ENCODE measurements at regions not wholly inside any gene's neighbourhood (a gene's known extent, or its start where the extent isn't known, plus 50 kb on each side); places are given as distances from the start of the nearest gene placed in this dataset.
"Not testable (repeated sequence)": the region's sequence is repeated elsewhere in the genome, so short reads cannot be mapped to it uniquely, and the experiment has no call there.

GRCh38 chr5:89307972-89308371 is 425.0 kb upstream of the MEF2C start:
- Histone ChIP-seq H3K27ac (no peak overlapping the region), H3K4me3 (no peak overlapping the region), H3K36me3 (no peaks in the 10 kb centered on the region), H3K4me1 (peaks cover 0 to 6% (median 2%) of the 10 kb centered on the region in 4 donors), H3K27me3 (no peaks in the 10 kb centered on the region), H3K9me3 (no peaks in the 10 kb centered on the region)
- DNase-seq, result no peak
- TF ChIP-seq POLR2A (IDR thresholded peaks at IDR 0.05) (no peak), EP300 (IDR thresholded peaks at IDR 0.05) (no peak), POLR2AphosphoS5 (IDR thresholded peaks at IDR 0.05) (no peak)
- TF ChIP-seq, protein P1, sequence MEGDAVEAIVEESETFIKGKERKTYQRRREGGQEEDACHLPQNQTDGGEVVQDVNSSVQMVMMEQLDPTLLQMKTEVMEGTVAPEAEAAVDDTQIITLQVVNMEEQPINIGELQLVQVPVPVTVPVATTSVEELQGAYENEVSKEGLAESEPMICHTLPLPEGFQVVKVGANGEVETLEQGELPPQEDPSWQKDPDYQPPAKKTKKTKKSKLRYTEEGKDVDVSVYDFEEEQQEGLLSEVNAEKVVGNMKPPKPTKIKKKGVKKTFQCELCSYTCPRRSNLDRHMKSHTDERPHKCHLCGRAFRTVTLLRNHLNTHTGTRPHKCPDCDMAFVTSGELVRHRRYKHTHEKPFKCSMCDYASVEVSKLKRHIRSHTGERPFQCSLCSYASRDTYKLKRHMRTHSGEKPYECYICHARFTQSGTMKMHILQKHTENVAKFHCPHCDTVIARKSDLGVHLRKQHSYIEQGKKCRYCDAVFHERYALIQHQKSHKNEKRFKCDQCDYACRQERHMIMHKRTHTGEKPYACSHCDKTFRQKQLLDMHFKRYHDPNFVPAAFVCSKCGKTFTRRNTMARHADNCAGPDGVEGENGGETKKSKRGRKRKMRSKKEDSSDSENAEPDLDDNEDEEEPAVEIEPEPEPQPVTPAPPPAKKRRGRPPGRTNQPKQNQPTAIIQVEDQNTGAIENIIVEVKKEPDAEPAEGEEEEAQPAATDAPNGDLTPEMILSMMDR (IDR thresholded peaks at IDR 0.05), result no peak
- intact Hi-C loops (cut with DNase I), result no loop called here
- WGBS, 2 donors, result 94 to 95% methylated on average over 1 of the region's 1 CpG

DNA sequence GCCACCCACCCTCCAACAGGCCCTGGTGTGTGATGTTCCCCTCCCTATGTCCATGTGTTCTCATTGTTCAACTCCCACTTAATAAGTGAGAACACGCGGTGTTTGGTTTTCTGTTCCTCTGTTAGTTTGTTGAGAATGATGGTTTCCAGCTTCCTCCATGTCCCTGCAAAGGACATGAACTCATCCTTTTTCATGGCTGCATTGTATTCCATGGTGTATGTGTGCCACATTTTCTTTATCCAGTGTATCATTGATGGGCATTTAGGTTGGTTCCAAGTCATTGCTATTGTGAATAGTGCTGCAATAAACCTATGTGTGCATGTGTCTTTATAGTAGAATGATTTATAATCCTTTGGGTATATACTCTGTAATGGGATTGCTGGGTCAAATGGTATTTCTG is 424.2 kb upstream of the MEF2C start:
- H3K4me1 ChIP-seq; H3K27ac ChIP-seq; intact Hi-C loops (cut with DNase I); DNase-seq; H3K27me3 ChIP-seq; H3K4me3 ChIP-seq; H3K9me3 ChIP-seq; H3K36me3 ChIP-seq: not testable (repeated sequence)
- WGBS, 2 donors, result 98 to 100% methylated on average over 2 of the region's 2 CpGs

DNA sequence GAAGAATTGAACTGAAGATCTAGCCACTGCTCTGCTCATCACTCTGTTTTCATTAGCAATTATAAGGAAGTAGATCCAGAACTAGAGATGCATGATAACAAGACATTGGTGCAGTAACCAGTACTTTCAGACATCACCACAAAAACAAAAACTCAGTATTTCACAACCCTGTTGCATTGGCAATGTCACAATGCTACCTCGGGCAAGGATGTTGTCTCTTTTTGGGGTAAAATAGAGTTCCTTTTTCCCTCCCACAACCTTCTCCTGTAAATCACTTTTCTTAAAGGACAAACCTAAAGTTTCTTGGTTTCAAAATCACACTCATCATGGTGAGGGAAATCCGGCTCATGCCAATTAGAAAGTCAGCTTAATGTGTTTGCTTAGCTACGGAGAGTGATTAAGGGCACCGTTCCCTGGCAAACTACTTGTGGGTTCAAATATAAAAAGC is 420.1 kb upstream of the MEF2C start:
- no peaks in the 10 kb centered on the region for H3K27me3 ChIP-seq
- H3K27ac ChIP-seq, result no peak overlapping the region
- intact Hi-C loops (cut with DNase I), result no loop called here
- no peak overlapping the region for H3K4me3 ChIP-seq
- 76 to 77% methylated on average over 4 of the region's 4 CpGs for WGBS, 2 donors
- DNase-seq, result no peak
- H3K4me1 ChIP-seq, result no peaks in the 10 kb centered on the region
- H3K36me3 ChIP-seq, result no peaks in the 10 kb centered on the region
- no peak for TF ChIP-seq POLR2AphosphoS5 (IDR thresholded peaks at IDR 0.05)
- no peaks in the 10 kb centered on the region for H3K9me3 ChIP-seq

- DNase-seq, result no peak
- H3K27ac ChIP-seq, result no peak overlapping the region
- no peak overlapping the region for H3K4me3 ChIP-seq
- H3K36me3 ChIP-seq, result no peaks in the 10 kb centered on the region
- WGBS, 2 donors, result 78 to 90% methylated on average over 5 of the region's 5 CpGs
- intact Hi-C loops (cut with DNase I), result no loop called here
- H3K9me3 ChIP-seq, result no peaks in the 10 kb centered on the region
- H3K4me1 ChIP-seq, result no peaks in the 10 kb centered on the region
- H3K27me3 ChIP-seq, result no peaks in the 10 kb centered on the region
- TF ChIP-seq POLR2A (IDR thresholded peaks at IDR 0.05) (no peak), POLR2AphosphoS5 (IDR thresholded peaks at IDR 0.05) (no peak), EP300 (IDR thresholded peaks at IDR 0.05) (no peak)
- TF ChIP-seq, protein P1 (IDR thresholded peaks at IDR 0.05), result no peak
Observed at GRCh38 chr5:89302102-89302891, 419.3 kb upstream of the MEF2C start.

DNA sequence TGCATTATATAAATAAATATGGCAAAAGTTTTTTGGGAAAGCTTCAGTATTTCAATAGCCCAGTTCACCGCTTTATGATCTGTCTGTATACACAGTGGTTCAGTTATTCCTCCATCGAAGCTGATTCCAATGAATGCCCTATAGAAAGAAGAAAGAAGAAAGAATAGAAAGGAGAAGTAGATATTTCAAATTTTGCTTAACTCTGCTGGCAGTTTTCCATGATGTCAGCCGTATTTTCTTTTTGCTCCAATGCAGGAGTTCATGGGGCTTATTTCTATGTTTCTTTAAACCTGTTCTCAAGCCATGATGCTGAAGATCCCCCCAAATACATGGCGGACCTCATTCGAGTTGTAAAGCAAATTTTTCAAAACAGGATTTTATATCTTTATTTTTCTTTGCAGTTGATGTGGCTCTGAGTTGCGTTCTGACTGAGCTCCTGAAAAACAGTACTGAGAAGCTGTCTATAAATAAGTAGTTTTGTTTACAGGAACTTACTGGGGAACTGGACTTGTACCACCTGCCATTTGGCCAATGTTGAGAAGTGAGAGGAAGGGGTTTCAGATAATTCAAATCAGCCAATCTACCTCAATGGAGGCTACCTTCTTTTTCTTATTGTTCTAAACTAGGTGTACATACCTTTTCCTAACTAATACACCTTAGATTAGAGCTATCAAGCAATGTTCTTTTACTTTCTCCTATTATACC is 418.5 kb upstream of the MEF2C start:
- Histone ChIP-seq H3K27me3 (no peaks in the 10 kb centered on the region), H3K4me1 (no peaks in the 10 kb centered on the region), H3K9me3 (no peaks in the 10 kb centered on the region), H3K36me3 (no peaks in the 10 kb centered on the region), H3K4me3 (no peak overlapping the region), H3K27ac (no peak overlapping the region)
- no peak for TF ChIP-seq POLR2A (IDR thresholded peaks at IDR 0.05)
- TF ChIP-seq EP300 (IDR thresholded peaks at IDR 0.05), result no peak
- TF ChIP-seq POLR2AphosphoS5 (IDR thresholded peaks at IDR 0.05), result no peak
- TF ChIP-seq, protein P1 (IDR thresholded peaks at IDR 0.05), result no peak
- WGBS, 2 donors, result 77 to 92% methylated on average over 6 of the region's 6 CpGs
- intact Hi-C loops (cut with DNase I), result no loop called here
- no peak for DNase-seq
